Peyer's patch (tissue), 4 donors: ENCODE measurements at regions not wholly inside any gene's neighbourhood (a gene's known extent, or its start where the extent isn't known, plus 50 kb on each side); places are given as distances from the start of the nearest gene placed in this dataset.
"Not testable (repeated sequence)": the region's sequence is repeated elsewhere in the genome, so short reads cannot be mapped to it uniquely, and the experiment has no call there.

ENCODE experiments used
- POLR2A ChIP-seq, 2 donors: fragments of 450-650 bp; IDR thresholded peaks; one replicate each; pipeline ENCODE4 v1.5.1; 2017; ENCODE audit warnings: antibody characterized with exemption in 2 of 2, mild to moderate bottlenecking in 2 of 2, moderate library complexity in 2 of 2
- TF ChIP-seq, protein P1 (sequence below), 6 experiments: fragments of 450-650 bp in 4 of 6; fragments of 200-600 bp in 2 of 6; sonication (generic) in 1 of 6; IDR thresholded peaks; one replicate each; pipeline ENCODE4 v1.5.1; 2017 to 2019; ENCODE audit warnings: antibody characterized with exemption in 6 of 6, mild to moderate bottlenecking in 3 of 6, moderate library complexity in 1 of 6

DNA sequence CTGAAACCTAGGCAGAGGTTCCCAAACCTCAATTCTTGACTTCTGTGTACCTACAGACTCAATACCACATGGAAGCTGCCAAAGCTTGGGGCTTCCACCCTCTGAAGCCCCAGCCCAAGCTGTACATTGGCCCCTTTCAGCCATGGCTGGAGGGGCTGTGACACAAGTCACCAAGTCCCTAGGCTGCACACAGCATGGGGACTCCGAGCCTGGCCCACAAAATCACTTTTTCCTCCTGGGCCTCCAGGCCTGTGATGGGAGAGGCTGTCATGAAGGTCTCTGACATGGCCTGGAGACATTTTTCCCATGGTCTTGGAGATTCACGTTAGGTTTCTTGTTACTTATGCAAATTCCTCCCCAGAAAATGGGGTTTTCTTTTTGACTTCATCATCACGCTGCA is 217.5 kb upstream of the ALCAM start:
- TF ChIP-seq, protein P1, sequence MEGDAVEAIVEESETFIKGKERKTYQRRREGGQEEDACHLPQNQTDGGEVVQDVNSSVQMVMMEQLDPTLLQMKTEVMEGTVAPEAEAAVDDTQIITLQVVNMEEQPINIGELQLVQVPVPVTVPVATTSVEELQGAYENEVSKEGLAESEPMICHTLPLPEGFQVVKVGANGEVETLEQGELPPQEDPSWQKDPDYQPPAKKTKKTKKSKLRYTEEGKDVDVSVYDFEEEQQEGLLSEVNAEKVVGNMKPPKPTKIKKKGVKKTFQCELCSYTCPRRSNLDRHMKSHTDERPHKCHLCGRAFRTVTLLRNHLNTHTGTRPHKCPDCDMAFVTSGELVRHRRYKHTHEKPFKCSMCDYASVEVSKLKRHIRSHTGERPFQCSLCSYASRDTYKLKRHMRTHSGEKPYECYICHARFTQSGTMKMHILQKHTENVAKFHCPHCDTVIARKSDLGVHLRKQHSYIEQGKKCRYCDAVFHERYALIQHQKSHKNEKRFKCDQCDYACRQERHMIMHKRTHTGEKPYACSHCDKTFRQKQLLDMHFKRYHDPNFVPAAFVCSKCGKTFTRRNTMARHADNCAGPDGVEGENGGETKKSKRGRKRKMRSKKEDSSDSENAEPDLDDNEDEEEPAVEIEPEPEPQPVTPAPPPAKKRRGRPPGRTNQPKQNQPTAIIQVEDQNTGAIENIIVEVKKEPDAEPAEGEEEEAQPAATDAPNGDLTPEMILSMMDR (IDR thresholded peaks at IDR 0.05), result not testable (repeated sequence)
- not testable (repeated sequence) for TF ChIP-seq POLR2A (IDR thresholded peaks at IDR 0.05)
